ENCODE measurements at regions not wholly inside any gene's neighbourhood (a gene's known extent, or its start where the extent isn't known, plus 50 kb on each side); places are given as distances from the start of the nearest gene placed in this dataset.

GRCh38 chr4:17251101-17251500, 260.8 kb downstream of the QDPR start:
- TF ChIP-seq FOXP2 (optimal IDR thresholded peaks at IDR 0.05; ENCODE audit: control extremely low read depth, extremely low read length, insufficient read depth) = no peak
- no peak for TF ChIP-seq EZH2 (IDR thresholded peaks at IDR 0.05)
- TF ChIP-seq POLR2AphosphoS5 (IDR thresholded peaks at IDR 0.05; ENCODE audit: borderline replicate concordance, low read depth, low read length) = no peak

All from SK-N-MC (cell line).